ENCODE measurements at regions not wholly inside any gene's neighbourhood (a gene's known extent, or its start where the extent isn't known, plus 50 kb on each side); places are given as distances from the start of the nearest gene placed in this dataset.

GRCh38 chr12:76634133-76634532, 74.6 kb upstream of the OSBPL8 start:
- no peak for TF ChIP-seq YY1 (IDR thresholded peaks at IDR 0.05; ENCODE audit: insufficient read depth, insufficient read length)
- TF ChIP-seq SUZ12 (IDR thresholded peaks at IDR 0.05; ENCODE audit: extremely low read depth, insufficient read depth, insufficient read length), result no peak
- TF ChIP-seq ZNF274 (IDR thresholded peaks at IDR 0.05; ENCODE audit: low read depth, low read length), result no peak
